SK-N-SH (cell line): ENCODE measurements at regions not wholly inside any gene's neighbourhood (a gene's known extent, or its start where the extent isn't known, plus 50 kb on each side); places are given as distances from the start of the nearest gene placed in this dataset.

ENCODE experiments used
- CTCF ChIA-PET: fragments of 300-600, 350-600 bp; formaldehyde crosslinking; extraction: SDS; loops from one replicate; lab custom pipeline; 2021; lab: Yijun Ruan, JAX
- POLR2A ChIA-PET: fragments of 350-600 bp; sonication (Branson Sonifier 250); formaldehyde crosslinking; extraction: SDS; loops from one replicate; lab custom pipeline; 2020; ENCODE audit warnings: antibody characterized with exemption, inconsistent platforms; lab: Yijun Ruan, JAX
- DNase-seq: peaks from one replicate; pipeline ENCODE4 v3.0.0; 2012
- H2AFZ ChIP-seq: fragments of 200-600 bp; sonication (generic); 2 replicates; pipeline ENCODE4 v1.8.1; 2016; ENCODE audit warnings: antibody characterized with exemption, mild to moderate bottlenecking, low read depth
- H3F3A ChIP-seq: fragments of 200-600 bp; sonication (generic); replicated peaks from 2 replicates; pipeline ENCODE3; 2016; ENCODE audit warnings: antibody characterized with exemption, mild to moderate bottlenecking; ENCODE audit not compliant: insufficient read depth
- H3K27ac ChIP-seq, 2 experiments: fragments of 200-500 bp in 1 of 2; fragments of 200-600 bp in 1 of 2; sonication (Bioruptor generic) in 1 of 2; sonication (generic), shearing (Covaris generic) in 1 of 2; 2 replicates each; pipeline versions ENCODE4 v1.5.1 to v1.6.1; 2014 to 2016; ENCODE audit warnings: low read depth in 2 of 2, inconsistent platforms in 1 of 2, low read length in 1 of 2, mild to moderate bottlenecking in 1 of 2, mixed read lengths in 1 of 2
- H3K27me3 ChIP-seq: fragments of 200-600 bp; sonication (generic), shearing (Covaris generic); 2 replicates; pipeline ENCODE4 v1.6.1; 2016; ENCODE audit warnings: mixed run types; ENCODE audit not compliant: insufficient read depth
- H3K36me3 ChIP-seq, 2 experiments: fragments of 200-500 bp in 1 of 2; fragments of 200-600 bp in 1 of 2; sonication (Bioruptor generic) in 1 of 2; sonication (generic) in 1 of 2; replicated peaks in 1 of 2; 2 replicates each; pipeline versions ENCODE3 to v1.5.1; 2014 to 2016; ENCODE audit warnings: low read length in 1 of 2, mild to moderate bottlenecking in 1 of 2; ENCODE audit not compliant: insufficient read depth in 2 of 2, control insufficient read depth in 1 of 2
- H3K4me1 ChIP-seq, 2 experiments: fragments of 200-500 bp in 1 of 2; fragments of 200-600 bp in 1 of 2; sonication (Bioruptor generic) in 1 of 2; sonication (generic), shearing (Covaris generic) in 1 of 2; 2 replicates each; pipeline versions ENCODE4 v1.5.1 to v1.6.1; 2014 to 2016; ENCODE audit warnings: low read depth in 1 of 2, low read length in 1 of 2, mixed run types in 1 of 2; ENCODE audit not compliant: insufficient read depth in 2 of 2, control insufficient read depth in 1 of 2
- H3K4me2 ChIP-seq: fragments of 200-600 bp; sonication (generic), shearing (Covaris generic); 2 replicates; pipeline ENCODE4 v1.6.1; 2017; ENCODE audit warnings: mixed run types
- H3K4me3 ChIP-seq, 2 experiments: fragments of 200-500 bp in 1 of 2; fragments of 200-600 bp in 1 of 2; sonication (Bioruptor generic) in 1 of 2; sonication (generic), shearing (Covaris generic) in 1 of 2; 2 replicates each; pipeline versions ENCODE4 v1.5.1 to v1.8.1; 2014 to 2016; ENCODE audit warnings: low read depth in 2 of 2, inconsistent platforms in 1 of 2, low read length in 1 of 2, mild to moderate bottlenecking in 1 of 2, mixed read lengths in 1 of 2, moderate library complexity in 1 of 2
- H3K79me2 ChIP-seq: fragments of 200-600 bp; sonication (generic); 2 replicates; pipeline ENCODE4 v1.8.1; 2017; ENCODE audit warnings: mild to moderate bottlenecking; ENCODE audit not compliant: insufficient read depth
- H3K9ac ChIP-seq: fragments of 200-600 bp; sonication (generic); 2 replicates; pipeline ENCODE4 v1.6.1; 2017; ENCODE audit warnings: mixed run types
- H3K9me2 ChIP-seq: fragments of 200-600 bp; sonication (generic); 2 replicates; pipeline ENCODE4 v1.6.1; 2017; ENCODE audit warnings: mixed run types
- H3K9me3 ChIP-seq: fragments of 200-600 bp; sonication (generic); 2 replicates; pipeline ENCODE4 v1.6.1; 2017; ENCODE audit warnings: mixed run types, mild to moderate bottlenecking, moderate library complexity
- H4K20me1 ChIP-seq: fragments of 200-600 bp; sonication (generic); 2 replicates; pipeline ENCODE4 v1.6.1; 2017; ENCODE audit warnings: mild to moderate bottlenecking, mixed run types; ENCODE audit not compliant: insufficient read depth
- ELF1 ChIP-seq: IDR thresholded peaks from 2 replicates; pipeline ENCODE4 v1.4.0; 2012
- EP300 ChIP-seq, 2 experiments: IDR thresholded peaks; 2 replicates each; pipeline versions ENCODE4 v1.4.0 to v1.6.1; 2012; ENCODE audit warnings: borderline replicate concordance in 1 of 2, low read depth in 1 of 2, low read length in 1 of 2
- EZH2phosphoT487 ChIP-seq: fragments of 200-600 bp; sonication (generic); IDR thresholded peaks from 2 replicates; pipeline ENCODE4 v1.6.1; 2017; ENCODE audit warnings: low read depth, mixed run types, mild to moderate bottlenecking, antibody characterized with exemption, moderate library complexity, borderline replicate concordance
- FOSL2 ChIP-seq: IDR thresholded peaks from 2 replicates; pipeline ENCODE4 v1.4.0; 2012; ENCODE audit warnings: low read depth, mild to moderate bottlenecking, moderate library complexity, borderline replicate concordance
- FOXJ3 ChIP-seq: sonication (generic); formaldehyde crosslinking; IDR thresholded peaks from 2 replicates; pipeline ENCODE4 v1.5.1; 2020; ENCODE audit warnings: mild to moderate bottlenecking, missing genetic modification reagents
- FOXM1 ChIP-seq: IDR thresholded peaks from 2 replicates; pipeline ENCODE4 v1.4.0; 2012; ENCODE audit warnings: low read depth, mild to moderate bottlenecking
- GABPA ChIP-seq: IDR thresholded peaks from 2 replicates; pipeline ENCODE4 v1.4.0; 2012; ENCODE audit warnings: low read depth, mild to moderate bottlenecking
- NFIC ChIP-seq: IDR thresholded peaks from 2 replicates; pipeline ENCODE4 v1.4.0; 2012; ENCODE audit warnings: borderline replicate concordance
- POLR2AphosphoS5 ChIP-seq: IDR thresholded peaks from 2 replicates; pipeline ENCODE4 v1.6.1; 2012; ENCODE audit warnings: low read depth, low read length
- RAD21 ChIP-seq: IDR thresholded peaks from 2 replicates; pipeline ENCODE4 v1.6.1; 2012; ENCODE audit warnings: mild to moderate bottlenecking, low read length
- REST ChIP-seq: IDR thresholded peaks from 2 replicates; pipeline ENCODE4 v1.6.1; 2012; ENCODE audit warnings: mild to moderate bottlenecking, low read depth, low read length, moderate library complexity
- RFX5 ChIP-seq: IDR thresholded peaks from 2 replicates; pipeline ENCODE4 v1.6.1; 2012; ENCODE audit warnings: mild to moderate bottlenecking, improper control_type of control experiment, low read length
- RXRA ChIP-seq: IDR thresholded peaks from 2 replicates; pipeline ENCODE4 v1.4.0; 2012; ENCODE audit warnings: low read depth, mild to moderate bottlenecking, borderline replicate concordance
- SIN3A ChIP-seq: IDR thresholded peaks from 2 replicates; pipeline ENCODE4 v1.6.1; 2012; ENCODE audit warnings: low read depth, mild to moderate bottlenecking, low read length, moderate library complexity, borderline replicate concordance
- SMC3 ChIP-seq: IDR thresholded peaks from 2 replicates; pipeline ENCODE4 v1.6.1; 2012; ENCODE audit warnings: low read depth, low read length, improper control_type of control experiment
- TAF1 ChIP-seq: IDR thresholded peaks from 2 replicates; pipeline ENCODE4 v1.6.1; 2012; ENCODE audit warnings: low read depth, mild to moderate bottlenecking, low read length, moderate library complexity, borderline replicate concordance
- TCF12 ChIP-seq: IDR thresholded peaks from 2 replicates; pipeline ENCODE4 v1.4.0; 2012
- TEAD4 ChIP-seq: IDR thresholded peaks from 2 replicates; pipeline ENCODE4 v1.4.0; 2012; ENCODE audit warnings: mild to moderate bottlenecking, borderline replicate concordance; ENCODE audit not compliant: insufficient read depth
- USF1 ChIP-seq: IDR thresholded peaks from 2 replicates; pipeline ENCODE4 v1.4.0; 2012; ENCODE audit warnings: low read depth, borderline replicate concordance
- USF2 ChIP-seq: fragments of 150-350 bp; IDR thresholded peaks from 2 replicates; pipeline ENCODE4 v1.6.1; 2017; ENCODE audit warnings: antibody characterized with exemption, low read length, low read depth, borderline replicate concordance
- ZBTB33 ChIP-seq: IDR thresholded peaks from 2 replicates; pipeline ENCODE4 v1.4.0; 2012; ENCODE audit warnings: low read depth, borderline replicate concordance
- WGBS: methylation state at CpG from one replicate; pipeline ENCODE4 v1.1.6; 2017; ENCODE audit warnings: low lambda C conversion rate; 5-methylcytosine and 5-hydroxymethylcytosine counted together

DNA sequence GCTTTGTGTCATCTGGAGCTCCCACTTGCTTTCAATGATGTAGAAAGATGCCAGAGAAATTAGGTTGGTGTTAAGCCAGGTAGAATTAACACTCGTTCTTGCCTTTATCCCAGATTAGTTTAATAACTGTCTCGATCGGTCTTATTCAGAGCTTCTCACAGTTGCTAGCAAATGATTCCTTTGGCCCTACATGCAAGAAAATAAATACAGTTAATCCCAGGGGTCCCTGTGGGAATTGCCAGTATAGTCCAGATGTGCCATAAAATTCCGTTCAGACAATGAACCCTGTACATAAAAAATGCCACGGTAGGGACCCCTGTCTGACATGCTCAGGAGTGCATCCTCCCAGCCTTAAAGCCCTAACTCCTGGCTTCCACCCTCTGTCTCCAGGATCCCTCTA is 207.5 kb downstream of the ARHGAP12 start:
- Histone ChIP-seq H3K4me2 (no peak overlapping the region), H3K4me3 (no peak overlapping the region), H3K4me1 (no peaks in the 10 kb centered on the region), H2AFZ (no peak overlapping the region), H3K36me3 (no peaks in the 10 kb centered on the region), H3K79me2 (no peaks in the 10 kb centered on the region), H3K9me3 (no peaks in the 10 kb centered on the region), H3K27ac (no peak overlapping the region), H3K27me3 (no peaks in the 10 kb centered on the region), H3K9ac (no peak overlapping the region), H3F3A (no peaks in the 10 kb centered on the region), H3K9me2 (no peaks in the 10 kb centered on the region), H4K20me1 (no peaks in the 10 kb centered on the region)
- POLR2A ChIA-PET: no interaction called here
- no peak for DNase-seq
- CTCF ChIA-PET: interaction anchor here (1.0 kb wide), 1 partner anchor 8 kb away, joined by 4 read pairs; no protein-coding TSS in a partner anchor
- 90% methylated on average over 5 of the region's 5 CpGs for WGBS
- TF ChIP-seq USF2 (no peak), RAD21 (no peak), GABPA (no peak), FOSL2 (no peak), SIN3A (no peak)

GRCh38 chr10:31720546-31720945 is 208.1 kb downstream of the ARHGAP12 start:
- Histone ChIP-seq H4K20me1 (no peaks in the 10 kb centered on the region), H3F3A (no peaks in the 10 kb centered on the region), H3K9ac (no peak overlapping the region), H3K9me3 (no peaks in the 10 kb centered on the region), H2AFZ (no peak overlapping the region), H3K4me3 (no peak overlapping the region), H3K79me2 (no peaks in the 10 kb centered on the region), H3K9me2 (no peaks in the 10 kb centered on the region), H3K4me2 (no peak overlapping the region), H3K27ac (no peak overlapping the region), H3K36me3 (no peaks in the 10 kb centered on the region), H3K4me1 (no peaks in the 10 kb centered on the region), H3K27me3 (no peaks in the 10 kb centered on the region)
- TF ChIP-seq RFX5 (no peak), SMC3 (no peak), POLR2AphosphoS5 (no peak), NFIC (no peak), USF1 (no peak), REST (no peak), SIN3A (no peak), FOXJ3 (no peak), GABPA (no peak), EZH2phosphoT487 (no peak), ZBTB33 (no peak), TEAD4 (no peak), EP300 (IDR thresholded peaks at IDR 0.05; ENCODE audit: borderline replicate concordance in 1 of 2, low read depth in 1 of 2, low read length in 1 of 2) (no peak), RXRA (no peak), TAF1 (no peak), TCF12 (no peak), ELF1 (no peak), FOXM1 (no peak)
- ChIA-PET POLR2A (no interaction called here), CTCF (interaction anchor here (1.0 kb wide), 1 partner anchor 9 kb away, joined by 4 read pairs; no protein-coding TSS in a partner anchor)
- no peak for DNase-seq
- WGBS: 56% methylated on average over 1 of the region's 1 CpG
